Lower lobe of right lung (tissue), 2 donors: ENCODE measurements at regions not wholly inside any gene's neighbourhood (a gene's known extent, or its start where the extent isn't known, plus 50 kb on each side); places are given as distances from the start of the nearest gene placed in this dataset.
A peak's percentile ranks its signal among the peaks of the same experiment; 100 is the strongest.

Source experiments
- ATAC-seq, 2 donors: fragments of 200-7000 bp; cut with Tn5 transposase; one replicate each; pipeline ENCODE4 v1.9.1; 2020 to 2022; ENCODE audit warnings: mild to moderate bottlenecking in 2 of 2, moderate library complexity in 2 of 2
- DNase-seq: peaks from one replicate; pipeline ENCODE4 v3.0.0-alpha.2; 2020
- H3K27ac ChIP-seq: fragments of 200-600 bp; one replicate; pipeline ENCODE4 v1.8.0; 2022
- H3K27me3 ChIP-seq: fragments of 200-600 bp; one replicate; pipeline ENCODE4 v1.8.0; 2022; ENCODE audit warnings: low read depth
- H3K36me3 ChIP-seq: fragments of 200-600 bp; one replicate; pipeline ENCODE4 v1.8.0; 2022; ENCODE audit warnings: mild to moderate bottlenecking
- H3K4me1 ChIP-seq: fragments of 200-600 bp; one replicate; pipeline ENCODE4 v1.8.0; 2022
- H3K4me3 ChIP-seq: fragments of 200-600 bp; one replicate; pipeline ENCODE4 v1.8.0; 2022; ENCODE audit warnings: mild to moderate bottlenecking
- H3K9me3 ChIP-seq: fragments of 200-600 bp; one replicate; pipeline ENCODE4 v1.8.0; 2022
- intact Hi-C: fragments of 100-400 bp; cut with DNase I; formaldehyde crosslinking; loops from one replicate; pipeline ENCODE4 v1.11.0; 2022
- TF ChIP-seq, protein P1 (sequence below): fragments of 200-600 bp; IDR thresholded peaks from one replicate; pipeline ENCODE4 v1.8.0; 2022; ENCODE audit warnings: antibody characterized with exemption, mild to moderate bottlenecking
- donor health status: DM: no; HTN: yes; CAD: no; lungs with severe emphysema.

DNA sequence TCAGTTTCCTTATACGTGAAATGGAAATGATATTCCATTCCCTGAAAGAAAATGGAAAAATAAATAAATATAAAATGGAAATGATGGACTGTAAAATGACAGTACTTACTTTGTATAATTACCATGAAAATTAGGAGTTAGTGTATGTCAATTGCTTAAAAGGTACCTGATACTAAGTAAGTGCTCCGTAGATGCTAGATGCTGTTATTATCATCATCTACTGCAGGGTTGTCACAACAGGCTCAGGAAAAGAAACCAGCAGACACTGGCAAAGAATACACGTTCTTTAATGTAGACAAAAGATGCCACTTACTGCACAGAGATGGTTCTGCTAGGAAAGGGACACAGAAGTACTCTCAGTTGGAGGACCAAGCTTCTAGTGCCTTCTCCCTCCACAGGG lies 64.0 kb upstream of the KCNN2 start:
- H3K4me3 ChIP-seq, result no peak overlapping the region
- intact Hi-C loops, result no loop called here
- ATAC-seq (no peak), DNase-seq (no peak)
- no peaks in the 10 kb centered on the region for H3K4me1 ChIP-seq
- TF ChIP-seq, protein P1, sequence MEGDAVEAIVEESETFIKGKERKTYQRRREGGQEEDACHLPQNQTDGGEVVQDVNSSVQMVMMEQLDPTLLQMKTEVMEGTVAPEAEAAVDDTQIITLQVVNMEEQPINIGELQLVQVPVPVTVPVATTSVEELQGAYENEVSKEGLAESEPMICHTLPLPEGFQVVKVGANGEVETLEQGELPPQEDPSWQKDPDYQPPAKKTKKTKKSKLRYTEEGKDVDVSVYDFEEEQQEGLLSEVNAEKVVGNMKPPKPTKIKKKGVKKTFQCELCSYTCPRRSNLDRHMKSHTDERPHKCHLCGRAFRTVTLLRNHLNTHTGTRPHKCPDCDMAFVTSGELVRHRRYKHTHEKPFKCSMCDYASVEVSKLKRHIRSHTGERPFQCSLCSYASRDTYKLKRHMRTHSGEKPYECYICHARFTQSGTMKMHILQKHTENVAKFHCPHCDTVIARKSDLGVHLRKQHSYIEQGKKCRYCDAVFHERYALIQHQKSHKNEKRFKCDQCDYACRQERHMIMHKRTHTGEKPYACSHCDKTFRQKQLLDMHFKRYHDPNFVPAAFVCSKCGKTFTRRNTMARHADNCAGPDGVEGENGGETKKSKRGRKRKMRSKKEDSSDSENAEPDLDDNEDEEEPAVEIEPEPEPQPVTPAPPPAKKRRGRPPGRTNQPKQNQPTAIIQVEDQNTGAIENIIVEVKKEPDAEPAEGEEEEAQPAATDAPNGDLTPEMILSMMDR, result no peak
- H3K36me3 ChIP-seq, result no peaks in the 10 kb centered on the region
- no peaks in the 10 kb centered on the region for H3K9me3 ChIP-seq
- no peaks in the 10 kb centered on the region for H3K27me3 ChIP-seq
- H3K27ac ChIP-seq, result no peak overlapping the region

DNA sequence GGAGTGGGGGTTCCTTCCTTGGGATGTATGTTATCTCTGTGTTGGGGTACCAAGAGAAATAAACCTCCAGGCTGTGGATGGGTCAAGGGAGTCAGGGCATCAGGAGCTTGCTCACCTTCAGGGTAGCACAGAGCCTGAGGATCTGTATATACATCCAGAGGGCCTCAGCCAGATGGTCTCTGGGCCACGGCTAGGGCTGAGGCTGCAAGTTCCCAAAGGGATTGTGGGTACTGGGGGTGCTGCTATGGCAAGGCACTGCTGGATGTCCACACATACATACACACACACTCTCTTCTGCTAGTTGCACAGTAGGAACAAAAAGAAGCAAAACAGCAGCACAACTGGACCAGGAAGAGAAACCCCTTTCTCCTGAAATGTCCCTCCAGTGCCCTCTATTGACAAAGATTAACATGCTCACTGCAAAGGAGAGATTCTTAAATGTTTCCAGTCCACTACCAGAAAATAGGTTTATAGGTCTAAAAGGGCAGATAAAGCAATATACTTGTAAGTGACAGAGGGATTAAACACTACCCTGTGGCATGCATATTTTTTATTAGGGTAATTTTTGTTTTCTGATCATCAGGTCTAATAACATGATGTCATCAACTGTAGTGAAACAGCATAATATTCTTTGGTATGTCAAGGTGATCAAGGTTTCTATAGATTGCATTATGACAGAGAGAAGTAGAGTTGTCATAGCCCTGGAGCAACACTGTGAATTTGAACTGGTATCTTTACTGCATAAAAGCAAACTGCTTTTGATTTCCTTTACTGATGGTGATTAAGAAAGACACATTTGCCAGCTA lies 56.3 kb upstream of the KCNN2 start:
- intact Hi-C loops, result no loop called here
- TF ChIP-seq, protein P1, result peak; percentile 31
- no peaks in the 10 kb centered on the region for H3K36me3 ChIP-seq
- H3K27me3 ChIP-seq, result no peaks in the 10 kb centered on the region
- H3K4me1 ChIP-seq, result no peaks in the 10 kb centered on the region
- H3K27ac ChIP-seq, result no peak overlapping the region
- H3K9me3 ChIP-seq, result no peaks in the 10 kb centered on the region
- no peak overlapping the region for H3K4me3 ChIP-seq
- DNase-seq (no peak), ATAC-seq (peak in 1 of 2 donors; percentile 29)

DNA sequence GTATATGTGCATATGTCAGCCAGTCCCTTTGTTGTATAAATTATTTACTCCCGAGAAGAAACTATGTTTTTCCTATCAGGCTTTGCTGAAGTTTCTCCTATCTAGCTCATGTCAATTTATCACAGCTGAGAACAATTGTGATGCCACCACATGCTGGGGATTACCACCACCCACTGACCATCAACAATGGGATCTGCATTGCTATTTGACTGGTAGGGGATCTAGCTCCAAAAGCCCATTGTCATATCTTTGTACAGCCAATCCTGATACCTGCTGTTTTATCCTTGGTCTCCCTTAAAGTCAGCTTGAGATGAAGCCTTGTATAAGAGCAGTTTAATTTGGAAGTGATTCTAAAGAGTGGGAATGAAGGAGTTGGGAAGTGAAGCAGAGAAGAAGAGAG lies 53.9 kb upstream of the KCNN2 start:
- H3K9me3 ChIP-seq, result no peaks in the 10 kb centered on the region
- H3K27me3 ChIP-seq, result no peaks in the 10 kb centered on the region
- TF ChIP-seq, protein P1, result no peak
- H3K36me3 ChIP-seq, result no peaks in the 10 kb centered on the region
- no peak overlapping the region for H3K4me3 ChIP-seq
- intact Hi-C loops, result no loop called here
- ATAC-seq (no peak), DNase-seq (no peak)
- no peaks in the 10 kb centered on the region for H3K4me1 ChIP-seq
- H3K27ac ChIP-seq, result no peak overlapping the region

DNA sequence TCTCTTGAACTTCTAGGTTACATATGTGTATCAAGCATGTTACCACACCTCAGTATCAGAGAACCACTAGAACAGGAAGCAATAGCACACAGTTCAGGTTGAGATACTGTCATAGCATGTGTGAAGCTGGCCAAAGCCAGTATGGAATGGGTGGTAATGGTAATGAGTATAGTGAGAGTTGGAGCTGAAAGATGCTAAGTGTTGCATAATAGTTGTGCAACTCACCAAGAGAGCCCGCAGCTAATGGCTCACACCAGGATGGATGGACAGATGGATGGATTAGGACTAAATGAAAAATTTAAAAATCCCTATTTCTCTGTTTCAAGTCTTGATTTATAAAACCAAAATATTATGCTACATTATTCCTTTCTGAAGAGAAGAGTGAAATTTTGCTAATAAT lies 53.4 kb upstream of the KCNN2 start:
- H3K36me3 ChIP-seq, result no peaks in the 10 kb centered on the region
- no peak overlapping the region for H3K4me3 ChIP-seq
- DNase-seq, result no peak
- intact Hi-C loops, result no loop called here
- H3K27me3 ChIP-seq, result no peaks in the 10 kb centered on the region
- no peak overlapping the region for H3K27ac ChIP-seq
- TF ChIP-seq, protein P1, result no peak
- ATAC-seq, result no peak
- no peaks in the 10 kb centered on the region for H3K9me3 ChIP-seq
- no peaks in the 10 kb centered on the region for H3K4me1 ChIP-seq

DNA sequence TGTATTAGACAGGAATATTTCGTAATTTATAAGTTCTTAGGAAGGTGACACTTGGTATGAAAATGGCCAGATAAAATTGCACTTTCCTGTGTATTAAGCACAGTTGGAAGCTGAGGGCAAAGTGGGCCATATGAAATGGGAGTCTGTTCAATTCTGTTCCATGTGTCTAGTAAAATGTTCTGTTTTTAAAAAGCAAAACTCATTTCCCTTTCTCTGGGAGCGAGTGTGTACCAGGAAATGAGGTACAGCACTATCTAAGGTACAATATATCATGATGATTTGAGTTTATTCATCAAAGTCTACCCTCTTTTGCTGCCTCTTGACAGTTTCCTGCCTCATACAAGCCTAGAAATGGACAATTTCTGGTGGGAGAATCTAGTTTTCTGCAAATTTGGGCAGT lies 51.2 kb upstream of the KCNN2 start:
- ATAC-seq, result no peak
- no peak overlapping the region for H3K4me3 ChIP-seq
- no peaks in the 10 kb centered on the region for H3K9me3 ChIP-seq
- H3K36me3 ChIP-seq, result no peaks in the 10 kb centered on the region
- TF ChIP-seq, protein P1, result no peak
- no peaks in the 10 kb centered on the region for H3K4me1 ChIP-seq
- intact Hi-C loops, result no loop called here
- DNase-seq, result no peak
- H3K27me3 ChIP-seq, result no peaks in the 10 kb centered on the region
- no peak overlapping the region for H3K27ac ChIP-seq
